ENCODE measurements at regions not wholly inside any gene's neighbourhood (a gene's known extent, or its start where the extent isn't known, plus 50 kb on each side); places are given as distances from the start of the nearest gene placed in this dataset.

DNA sequence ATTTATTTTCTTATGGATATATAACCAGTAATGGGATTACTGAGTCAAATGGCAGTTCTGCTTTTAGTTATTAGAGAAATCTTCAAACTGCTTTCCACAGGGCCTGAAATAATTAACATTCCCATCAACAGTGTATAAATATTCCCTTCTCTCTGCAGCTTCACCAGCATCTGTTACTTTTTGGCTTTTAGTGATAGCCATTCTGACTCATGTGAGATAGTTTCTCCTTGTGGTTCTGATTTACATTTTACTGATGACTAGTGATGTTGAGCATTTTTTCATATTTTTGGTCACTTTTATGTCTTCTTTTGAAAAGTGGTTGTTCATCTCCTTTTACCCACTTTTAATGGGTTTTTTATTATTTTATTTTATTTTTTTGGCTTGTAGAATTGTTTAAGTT is 1290.3 kb upstream of the CDH9 start:
- TF ChIP-seq, protein P1, sequence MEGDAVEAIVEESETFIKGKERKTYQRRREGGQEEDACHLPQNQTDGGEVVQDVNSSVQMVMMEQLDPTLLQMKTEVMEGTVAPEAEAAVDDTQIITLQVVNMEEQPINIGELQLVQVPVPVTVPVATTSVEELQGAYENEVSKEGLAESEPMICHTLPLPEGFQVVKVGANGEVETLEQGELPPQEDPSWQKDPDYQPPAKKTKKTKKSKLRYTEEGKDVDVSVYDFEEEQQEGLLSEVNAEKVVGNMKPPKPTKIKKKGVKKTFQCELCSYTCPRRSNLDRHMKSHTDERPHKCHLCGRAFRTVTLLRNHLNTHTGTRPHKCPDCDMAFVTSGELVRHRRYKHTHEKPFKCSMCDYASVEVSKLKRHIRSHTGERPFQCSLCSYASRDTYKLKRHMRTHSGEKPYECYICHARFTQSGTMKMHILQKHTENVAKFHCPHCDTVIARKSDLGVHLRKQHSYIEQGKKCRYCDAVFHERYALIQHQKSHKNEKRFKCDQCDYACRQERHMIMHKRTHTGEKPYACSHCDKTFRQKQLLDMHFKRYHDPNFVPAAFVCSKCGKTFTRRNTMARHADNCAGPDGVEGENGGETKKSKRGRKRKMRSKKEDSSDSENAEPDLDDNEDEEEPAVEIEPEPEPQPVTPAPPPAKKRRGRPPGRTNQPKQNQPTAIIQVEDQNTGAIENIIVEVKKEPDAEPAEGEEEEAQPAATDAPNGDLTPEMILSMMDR (IDR thresholded peaks at IDR 0.05), result no peak
- TF ChIP-seq ZFX (IDR thresholded peaks at IDR 0.05; ENCODE audit: borderline replicate concordance), result no peak
